ENCODE measurements at regions not wholly inside any gene's neighbourhood (a gene's known extent, or its start where the extent isn't known, plus 50 kb on each side); places are given as distances from the start of the nearest gene placed in this dataset.

GRCh38 chr4:114279066-114279465, 299.6 kb upstream of the ARSJ start:
- TF ChIP-seq CTCF (IDR thresholded peaks at IDR 0.05), result no peak
- TF ChIP-seq POLR2A (IDR thresholded peaks at IDR 0.05), result no peak

Data from transverse colon (tissue), 3 donors.